WTC11 (cell line): ENCODE measurements at regions not wholly inside any gene's neighbourhood (a gene's known extent, or its start where the extent isn't known, plus 50 kb on each side); places are given as distances from the start of the nearest gene placed in this dataset.
A peak's percentile ranks its signal among the peaks of the same experiment; 100 is the strongest.

ENCODE experiments used
- ATF1 ChIP-seq: sonication (generic); formaldehyde crosslinking; IDR thresholded peaks from 2 replicates; pipeline ENCODE4 v1.8.1; 2023; ENCODE audit warnings: mild to moderate bottlenecking, moderate library complexity, missing genetic modification reagents
- GTF2I ChIP-seq: fragments of 250-450 bp; sonication (Bioruptor Pico); conservative IDR thresholded peaks from 2 replicates; pipeline ENCODE4 v1.4.0; 2021; ENCODE audit warnings: mild to moderate bottlenecking
- JUN ChIP-seq: sonication (generic); formaldehyde crosslinking; IDR thresholded peaks from 2 replicates; pipeline ENCODE4 v1.8.0; 2023; ENCODE audit warnings: mild to moderate bottlenecking, missing genetic modification reagents
- NR3C1 ChIP-seq: sonication (generic); formaldehyde crosslinking; conservative IDR thresholded peaks from 2 replicates; pipeline ENCODE4 v1.8.1; 2023; ENCODE audit warnings: low read depth, mild to moderate bottlenecking, missing genetic modification reagents
- OVOL2 ChIP-seq: fragments of 250-450 bp; sonication (Bioruptor Pico); IDR thresholded peaks from 2 replicates; pipeline ENCODE4 v1.9.0; 2021; ENCODE audit warnings: mild to moderate bottlenecking, borderline replicate concordance
- SP1 ChIP-seq: sonication (generic); formaldehyde crosslinking; conservative IDR thresholded peaks from 2 replicates; pipeline ENCODE4 v1.8.1; 2022; ENCODE audit warnings: missing genetic modification reagents
- TEAD1 ChIP-seq: sonication (generic); formaldehyde crosslinking; IDR thresholded peaks from 2 replicates; pipeline ENCODE4 v1.8.0; 2022; ENCODE audit warnings: mild to moderate bottlenecking, missing genetic modification reagents
- USF1 ChIP-seq: sonication (generic); formaldehyde crosslinking; IDR thresholded peaks from 2 replicates; pipeline ENCODE4 v1.8.0; 2022; ENCODE audit warnings: mild to moderate bottlenecking, missing genetic modification reagents
- ZNF512 ChIP-seq: sonication (generic); formaldehyde crosslinking; IDR thresholded peaks from 2 replicates; pipeline ENCODE4 v1.8.1; 2022; ENCODE audit warnings: missing genetic modification reagents, borderline replicate concordance
- TF ChIP-seq, protein P1 (sequence below): fragments of 200-600 bp; IDR thresholded peaks from 2 replicates; pipeline ENCODE4 v1.8.0; 2022; ENCODE audit warnings: antibody characterized with exemption
- TF ChIP-seq, protein P2 (sequence below): fragments of 250-450 bp; sonication (Bioruptor Pico); IDR thresholded peaks from 2 replicates; pipeline ENCODE4 v2.1.2; 2022; ENCODE audit warnings: mild to moderate bottlenecking, moderate library complexity

DNA sequence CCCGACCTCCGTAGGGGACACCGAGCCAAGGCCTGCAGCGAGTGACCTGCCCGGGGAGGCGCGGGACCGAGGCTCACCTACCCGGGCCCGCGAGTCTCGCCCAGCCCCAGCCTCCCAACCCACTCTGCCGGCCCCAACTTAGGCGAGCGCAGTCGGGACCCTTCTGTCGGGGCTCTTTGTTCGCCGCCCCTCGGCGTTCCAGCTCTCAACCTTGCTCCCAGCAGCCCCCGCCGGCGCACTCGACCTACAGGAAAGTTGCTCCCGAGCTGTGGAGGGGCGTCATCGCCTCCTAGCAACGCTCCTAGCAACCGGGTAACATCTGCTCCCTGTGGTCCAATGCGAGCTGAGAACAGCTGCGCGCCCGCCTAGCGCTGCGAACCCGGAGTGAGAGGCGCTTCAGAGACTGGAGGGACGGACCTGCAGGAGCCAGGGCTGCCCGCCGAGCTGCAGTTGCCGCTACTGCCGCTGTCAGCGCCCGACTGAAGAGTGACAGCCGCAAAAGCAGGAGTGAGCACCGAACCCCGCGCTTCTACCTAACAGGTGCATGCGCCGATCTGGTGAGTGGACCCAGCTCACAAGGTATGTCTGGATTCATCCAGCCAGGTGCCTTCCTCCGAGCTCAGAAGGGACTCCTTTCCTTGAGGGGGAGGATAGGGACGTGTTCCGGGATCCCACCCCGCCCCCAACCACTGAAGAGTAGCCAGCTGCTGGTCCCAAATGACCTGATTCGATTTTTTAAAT, 355.0 kb downstream of the SNAPC1 start:
- no peak for TF ChIP-seq GTF2I (CRISPR knock-in tag)
- TF ChIP-seq, protein P1, sequence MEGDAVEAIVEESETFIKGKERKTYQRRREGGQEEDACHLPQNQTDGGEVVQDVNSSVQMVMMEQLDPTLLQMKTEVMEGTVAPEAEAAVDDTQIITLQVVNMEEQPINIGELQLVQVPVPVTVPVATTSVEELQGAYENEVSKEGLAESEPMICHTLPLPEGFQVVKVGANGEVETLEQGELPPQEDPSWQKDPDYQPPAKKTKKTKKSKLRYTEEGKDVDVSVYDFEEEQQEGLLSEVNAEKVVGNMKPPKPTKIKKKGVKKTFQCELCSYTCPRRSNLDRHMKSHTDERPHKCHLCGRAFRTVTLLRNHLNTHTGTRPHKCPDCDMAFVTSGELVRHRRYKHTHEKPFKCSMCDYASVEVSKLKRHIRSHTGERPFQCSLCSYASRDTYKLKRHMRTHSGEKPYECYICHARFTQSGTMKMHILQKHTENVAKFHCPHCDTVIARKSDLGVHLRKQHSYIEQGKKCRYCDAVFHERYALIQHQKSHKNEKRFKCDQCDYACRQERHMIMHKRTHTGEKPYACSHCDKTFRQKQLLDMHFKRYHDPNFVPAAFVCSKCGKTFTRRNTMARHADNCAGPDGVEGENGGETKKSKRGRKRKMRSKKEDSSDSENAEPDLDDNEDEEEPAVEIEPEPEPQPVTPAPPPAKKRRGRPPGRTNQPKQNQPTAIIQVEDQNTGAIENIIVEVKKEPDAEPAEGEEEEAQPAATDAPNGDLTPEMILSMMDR: no peak
- no peak for TF ChIP-seq JUN (CRISPR knock-in tag)
- peak; percentile 51; the same call in 1 of the 2 replicates for TF ChIP-seq USF1
- no peak for TF ChIP-seq ZNF512
- no peak for TF ChIP-seq ATF1 (CRISPR knock-in tag)
- peak; percentile 75; the same call in 1 of the 2 replicates for TF ChIP-seq NR3C1 (CRISPR knock-in tag)
- TF ChIP-seq, protein P2, sequence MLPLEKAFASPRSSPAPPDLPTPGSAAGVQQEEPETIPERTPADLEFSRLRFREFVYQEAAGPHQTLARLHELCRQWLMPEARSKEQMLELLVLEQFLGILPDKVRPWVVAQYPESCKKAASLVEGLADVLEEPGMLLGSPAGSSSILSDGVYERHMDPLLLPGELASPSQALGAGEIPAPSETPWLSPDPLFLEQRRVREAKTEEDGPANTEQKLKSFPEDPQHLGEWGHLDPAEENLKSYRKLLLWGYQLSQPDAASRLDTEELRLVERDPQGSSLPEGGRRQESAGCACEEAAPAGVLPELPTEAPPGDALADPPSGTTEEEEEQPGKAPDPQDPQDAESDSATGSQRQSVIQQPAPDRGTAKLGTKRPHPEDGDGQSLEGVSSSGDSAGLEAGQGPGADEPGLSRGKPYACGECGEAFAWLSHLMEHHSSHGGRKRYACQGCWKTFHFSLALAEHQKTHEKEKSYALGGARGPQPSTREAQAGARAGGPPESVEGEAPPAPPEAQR (CRISPR knock-in tag): no peak
- no peak for TF ChIP-seq SP1 (CRISPR knock-in tag)
- TF ChIP-seq TEAD1: no peak
- TF ChIP-seq OVOL2: no peak
